Neuronal stem cell (in vitro differentiated cells): ENCODE measurements at regions not wholly inside any gene's neighbourhood (a gene's known extent, or its start where the extent isn't known, plus 50 kb on each side); places are given as distances from the start of the nearest gene placed in this dataset.

Experiments used
- DNase-seq: peaks from one replicate; pipeline ENCODE4 v3.0.0-alpha.2; 2013; ENCODE audit warnings: low spot score
- H2AFZ ChIP-seq: one replicate; pipeline ENCODE4 v1.6.1; 2013; ENCODE audit warnings: mild to moderate bottlenecking, low read length, inconsistent platforms
- H2AK5ac ChIP-seq: 2 replicates; pipeline ENCODE4 v1.6.1; 2013; ENCODE audit warnings: low read depth, mild to moderate bottlenecking, inconsistent platforms, low read length, moderate library complexity, mixed read lengths
- H2BK120ac ChIP-seq: 2 replicates; pipeline ENCODE4 v1.6.1; 2013; ENCODE audit warnings: low read depth, mild to moderate bottlenecking, inconsistent platforms, low read length, moderate library complexity, mixed read lengths
- H2BK12ac ChIP-seq: one replicate; pipeline ENCODE4 v1.6.1; 2013; ENCODE audit warnings: low read length, inconsistent platforms
- H2BK15ac ChIP-seq: 2 replicates; pipeline ENCODE4 v1.6.1; 2013; ENCODE audit warnings: mild to moderate bottlenecking, low read length, inconsistent platforms, mixed read lengths
- H2BK5ac ChIP-seq: one replicate; pipeline ENCODE4 v1.6.1; 2013; ENCODE audit warnings: inconsistent platforms, mild to moderate bottlenecking, low read length, moderate library complexity
- H3K14ac ChIP-seq: one replicate; pipeline ENCODE4 v1.6.1; 2013; ENCODE audit warnings: low read length, inconsistent platforms
- H3K18ac ChIP-seq: 2 replicates; pipeline ENCODE4 v1.6.1; 2013; ENCODE audit warnings: low read length, inconsistent platforms
- H3K23ac ChIP-seq: 2 replicates; pipeline ENCODE4 v1.6.1; 2013; ENCODE audit warnings: low read depth, mild to moderate bottlenecking, mixed read lengths, low read length, inconsistent platforms; ENCODE audit not compliant: poor library complexity
- H3K27ac ChIP-seq: replicated peaks from 3 replicates; pipeline ENCODE4 v1.5.1; 2013; ENCODE audit warnings: low read length, inconsistent platforms
- H3K27me3 ChIP-seq, 3 experiments: 2 replicates each; pipeline ENCODE4 v1.6.1; 2013; ENCODE audit warnings: low read length in 3 of 3, mild to moderate bottlenecking in 2 of 3, inconsistent platforms in 1 of 3, low read depth in 1 of 3, mixed read lengths in 1 of 3, moderate library complexity in 1 of 3; ENCODE audit not compliant: control insufficient read depth in 3 of 3, insufficient read depth in 3 of 3
- H3K36me3 ChIP-seq, 2 donors: replicated peaks in 1 of 2; 2 replicates each; pipeline ENCODE4 v1.6.1; 2013; ENCODE audit warnings: low read length in 2 of 2; ENCODE audit not compliant: control insufficient read depth in 2 of 2, insufficient read depth in 2 of 2
- H3K4ac ChIP-seq: 2 replicates; pipeline ENCODE4 v1.6.1; 2013; ENCODE audit warnings: inconsistent platforms, mild to moderate bottlenecking, low read length, moderate library complexity
- H3K4me1 ChIP-seq, 2 donors: 1 replicate in 1 of 2; 2 replicates in 1 of 2; pipeline ENCODE4 v1.6.1; 2013; ENCODE audit warnings: low read length in 2 of 2, low read depth in 1 of 2; ENCODE audit not compliant: control insufficient read depth in 2 of 2, insufficient read depth in 1 of 2
- H3K4me2 ChIP-seq: one replicate; pipeline ENCODE4 v1.6.1; 2013; ENCODE audit warnings: mild to moderate bottlenecking, low read length, inconsistent platforms; ENCODE audit not compliant: insufficient read depth, poor library complexity, severe bottlenecking
- H3K4me3 ChIP-seq, 2 donors: 2 replicates each; pipeline ENCODE4 v1.5.1; 2013; ENCODE audit warnings: low read length in 2 of 2, mild to moderate bottlenecking in 2 of 2, inconsistent platforms in 1 of 2, moderate library complexity in 1 of 2
- H3K79me1 ChIP-seq: one replicate; pipeline ENCODE4 v1.6.1; 2013; ENCODE audit warnings: low read depth, mild to moderate bottlenecking, inconsistent platforms, low read length, moderate library complexity
- H3K9ac ChIP-seq: one replicate; pipeline ENCODE4 v1.6.1; 2013; ENCODE audit warnings: mild to moderate bottlenecking, low read depth, low read length, inconsistent platforms; ENCODE audit not compliant: poor library complexity
- H3K9me3 ChIP-seq, 2 donors: replicated peaks in 1 of 2; 2 replicates each; pipeline versions ENCODE3 to v1.6.1; 2013; ENCODE audit warnings: low read length in 2 of 2, mild to moderate bottlenecking in 2 of 2, inconsistent platforms in 1 of 2, low read depth in 1 of 2, mixed read lengths in 1 of 2, moderate library complexity in 1 of 2; ENCODE audit not compliant: control insufficient read depth in 2 of 2, insufficient read depth in 1 of 2
- H4K8ac ChIP-seq: one replicate; pipeline ENCODE4 v1.6.1; 2013; ENCODE audit warnings: low read depth, mild to moderate bottlenecking, inconsistent platforms, low read length, moderate library complexity
- H4K91ac ChIP-seq: one replicate; pipeline ENCODE4 v1.6.1; 2013; ENCODE audit warnings: low read length, low read depth, mild to moderate bottlenecking, inconsistent platforms; ENCODE audit not compliant: poor library complexity
- WGBS, 2 donors: extraction: QIAGEN DNeasy Blood & Tissue Kit; methylation state at CpG; one replicate each; pipeline ENCODE4 v1.1.7; 2013; ENCODE audit warnings: missing lambda C conversion rate in 2 of 2, mixed read lengths in 1 of 2; ENCODE audit not compliant: insufficient read length in 2 of 2, insufficient replicate concordance in 1 of 2; ENCODE audit errors: extremely low coverage in 2 of 2; 5-methylcytosine and 5-hydroxymethylcytosine counted together

DNA sequence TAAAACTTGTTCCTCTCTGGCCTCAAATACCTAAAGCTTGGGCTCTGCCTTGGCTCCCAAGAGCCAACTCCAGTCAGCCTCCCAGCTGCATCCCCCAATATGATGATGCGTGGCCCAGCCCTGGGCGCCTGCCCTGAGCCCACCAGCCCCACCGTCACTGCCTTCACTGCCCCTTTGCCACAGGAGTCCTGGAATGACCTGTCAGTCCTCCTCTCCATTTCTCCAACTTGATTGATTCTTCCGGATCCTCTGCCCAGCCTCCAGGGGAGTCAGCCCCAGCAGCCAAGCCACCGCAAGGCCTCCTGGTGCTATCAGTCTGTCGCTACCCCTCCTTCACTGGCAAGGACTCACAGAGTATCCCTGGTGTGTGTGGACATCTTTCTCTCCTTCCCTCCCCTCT is 96.7 kb upstream of the PMEPA1 start:
- no peak for DNase-seq
- no peak overlapping the region for H2BK120ac ChIP-seq
- H3K27me3 ChIP-seq = peaks cover 0 to 10% (median 0%) of the 10 kb centered on the region in 3 experiments
- no peak overlapping the region for H3K4me2 ChIP-seq
- H2BK12ac ChIP-seq = no peak overlapping the region
- H3K9me3 ChIP-seq = no peaks in the 10 kb centered on the region
- H2BK15ac ChIP-seq = peak overlapping the region; percentile 26
- H4K8ac ChIP-seq = no peak overlapping the region
- peak overlapping the region; percentile 10 for H2BK5ac ChIP-seq
- WGBS, 2 donors = no CpG with 5 or more reads among the region's 6 CpGs
- no peak overlapping the region for H3K9ac ChIP-seq
- H3K27ac ChIP-seq = no peak overlapping the region
- H3K4me1 ChIP-seq = peaks cover 0 to 16% of the 10 kb centered on the region in 2 donors
- H3K14ac ChIP-seq = peak overlapping the region; percentile 4
- H3K79me1 ChIP-seq = peaks cover 2% of the 10 kb centered on the region
- no peak overlapping the region for H4K91ac ChIP-seq
- peak overlapping the region; percentile 20 for H2AK5ac ChIP-seq
- no peaks in the 10 kb centered on the region for H3K36me3 ChIP-seq
- H3K4ac ChIP-seq = no peak overlapping the region
- H3K4me3 ChIP-seq = no peak overlapping the region
- no peak overlapping the region for H2AFZ ChIP-seq
- no peak overlapping the region for H3K23ac ChIP-seq
- peak overlapping the region; percentile 3 for H3K18ac ChIP-seq

DNA sequence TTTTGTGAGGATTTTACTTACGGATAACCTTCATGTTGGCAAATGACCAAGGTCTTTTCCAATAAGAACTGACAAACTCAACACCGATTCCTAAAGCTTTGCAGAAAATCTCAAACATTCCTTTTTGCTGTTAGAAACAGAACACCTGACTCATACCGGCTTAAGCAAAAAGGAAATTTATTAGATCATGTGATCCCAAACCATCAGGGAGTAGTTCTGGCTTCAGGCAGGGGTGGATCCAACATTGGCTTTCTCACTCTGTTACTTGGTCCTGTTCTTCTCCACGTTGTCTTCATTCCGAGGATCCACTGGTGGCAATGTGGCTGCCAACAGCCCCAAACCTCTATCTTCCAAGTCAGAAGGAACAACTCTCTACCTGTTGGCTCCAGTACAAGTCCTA is 95.9 kb upstream of the PMEPA1 start:
- Histone ChIP-seq H3K18ac (no peak overlapping the region), H3K27ac (no peak overlapping the region), H2AK5ac (no peak overlapping the region), H3K36me3 (no peaks in the 10 kb centered on the region), H3K4ac (no peak overlapping the region), H2BK120ac (no peak overlapping the region), H2BK5ac (no peak overlapping the region), H2BK12ac (no peak overlapping the region), H3K9ac (no peak overlapping the region), H3K9me3 (no peaks in the 10 kb centered on the region), H4K91ac (no peak overlapping the region), H3K79me1 (peaks cover 2% of the 10 kb centered on the region), H3K27me3 (peaks cover 0 to 6% (median 0%) of the 10 kb centered on the region in 3 experiments), H2AFZ (no peak overlapping the region), H2BK15ac (no peak overlapping the region), H3K14ac (no peak overlapping the region), H3K4me3 (no peak overlapping the region), H3K4me1 (peaks cover 0 to 9% of the 10 kb centered on the region in 2 donors), H4K8ac (no peak overlapping the region), H3K23ac (no peak overlapping the region), H3K4me2 (no peak overlapping the region)
- DNase-seq = no peak
- no CpG with 5 or more reads among the region's 5 CpGs for WGBS, 2 donors

DNA sequence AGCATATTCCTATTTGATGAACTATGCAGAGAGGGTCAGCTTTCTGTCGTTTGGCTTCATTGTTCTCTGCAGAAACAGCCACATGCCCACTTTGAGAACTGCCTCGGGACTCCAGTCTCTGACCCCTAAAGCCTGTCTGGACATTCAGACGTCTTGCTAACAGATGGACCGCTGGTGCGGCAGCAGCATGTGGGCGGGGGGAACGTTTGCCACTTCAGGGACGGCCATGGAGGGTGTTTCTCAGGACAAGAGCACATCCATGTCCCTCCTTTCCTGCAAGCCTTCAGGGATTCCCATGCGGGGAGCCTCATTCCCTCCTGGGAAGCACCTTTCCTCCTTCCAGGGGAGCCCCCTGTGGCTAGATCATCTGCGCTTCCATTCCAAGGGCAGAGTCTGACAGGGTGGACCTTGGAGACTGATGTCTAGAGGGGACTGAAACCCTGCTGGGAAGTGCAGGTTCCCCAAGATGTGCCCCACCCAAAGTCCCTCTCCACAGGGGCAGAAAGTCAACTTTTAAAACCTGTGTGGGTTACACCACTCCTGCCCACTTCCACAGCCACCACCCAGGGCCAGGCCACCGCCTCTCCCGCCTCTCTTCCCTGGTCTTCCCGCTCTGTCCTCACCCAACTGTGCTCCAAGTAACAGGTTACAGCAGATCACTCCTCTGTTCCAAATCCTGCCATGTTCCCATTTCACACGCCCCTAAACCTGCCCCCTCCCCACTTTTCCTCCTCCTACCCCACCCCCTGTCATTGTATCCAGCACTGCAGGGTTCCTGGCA is 94.8 kb upstream of the PMEPA1 start:
- H3K36me3 ChIP-seq = no peaks in the 10 kb centered on the region
- H3K9ac ChIP-seq = no peak overlapping the region
- H3K18ac ChIP-seq = no peak overlapping the region
- no peaks in the 10 kb centered on the region for H3K79me1 ChIP-seq
- no peak overlapping the region for H2BK120ac ChIP-seq
- no CpG with 5 or more reads among the region's 14 CpGs for WGBS, 2 donors
- H3K4ac ChIP-seq = no peak overlapping the region
- H3K27ac ChIP-seq = no peak overlapping the region
- H3K14ac ChIP-seq = no peak overlapping the region
- no peaks in the 10 kb centered on the region for H3K9me3 ChIP-seq
- H2BK12ac ChIP-seq = no peak overlapping the region
- H3K27me3 ChIP-seq = peaks cover 0 to 12% (median 0%) of the 10 kb centered on the region in 3 experiments
- H2AK5ac ChIP-seq = peak overlapping the region; percentile 32
- no peak overlapping the region for H3K4me2 ChIP-seq
- peaks cover 0 to 5% of the 10 kb centered on the region in 2 donors for H3K4me1 ChIP-seq
- no peak overlapping the region for H4K91ac ChIP-seq
- H4K8ac ChIP-seq = no peak overlapping the region
- H2BK15ac ChIP-seq = no peak overlapping the region
- no peak for DNase-seq
- H3K4me3 ChIP-seq = no peak overlapping the region
- H2BK5ac ChIP-seq = no peak overlapping the region
- no peak overlapping the region for H3K23ac ChIP-seq
- H2AFZ ChIP-seq = no peak overlapping the region

DNA sequence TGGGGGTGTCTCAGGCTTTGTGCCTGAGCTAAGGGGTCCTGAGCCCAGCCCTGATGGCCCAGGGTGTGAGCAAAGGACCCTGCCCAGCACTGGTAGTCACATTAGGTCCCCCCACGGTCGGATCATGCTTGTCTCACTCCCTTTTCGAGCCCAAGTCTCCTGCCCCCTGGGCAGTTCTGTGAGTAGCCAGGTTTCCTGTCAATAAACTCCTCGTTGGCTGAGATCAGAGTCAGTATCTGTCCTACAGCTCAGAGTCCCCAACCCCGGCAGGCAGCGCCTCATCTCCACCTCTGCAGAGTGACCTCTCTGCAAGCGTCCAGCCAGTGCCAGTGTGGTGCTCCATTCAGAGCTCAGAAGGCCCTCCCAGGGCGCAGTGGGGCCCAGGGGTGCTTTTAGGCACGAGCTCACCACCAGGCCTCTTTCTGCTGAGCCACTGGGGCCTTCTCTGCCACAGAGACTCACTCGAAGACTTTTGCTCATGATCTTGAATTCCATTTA is 93.7 kb upstream of the PMEPA1 start:
- H3K4me1 ChIP-seq = peaks cover 0 to 5% of the 10 kb centered on the region in 2 donors
- no peak overlapping the region for H2BK15ac ChIP-seq
- H2AK5ac ChIP-seq = peak overlapping the region; percentile 44
- no peak overlapping the region for H4K91ac ChIP-seq
- H3K14ac ChIP-seq = no peak overlapping the region
- no peaks in the 10 kb centered on the region for H3K36me3 ChIP-seq
- H4K8ac ChIP-seq = no peak overlapping the region
- H2BK12ac ChIP-seq = peak overlapping the region; percentile 14
- peak overlapping the region; percentile 9 for H3K18ac ChIP-seq
- H2BK5ac ChIP-seq = peak overlapping the region; percentile 43
- no peak overlapping the region for H3K4me2 ChIP-seq
- H2AFZ ChIP-seq = no peak overlapping the region
- H3K4ac ChIP-seq = no peak overlapping the region
- H3K79me1 ChIP-seq = no peaks in the 10 kb centered on the region
- no peak overlapping the region for H3K9ac ChIP-seq
- no CpG with 5 or more reads among the region's 10 CpGs for WGBS, 2 donors
- DNase-seq = no peak
- H3K27me3 ChIP-seq = peaks cover 0 to 8% (median 0%) of the 10 kb centered on the region in 3 experiments
- H3K27ac ChIP-seq = no peak overlapping the region
- H2BK120ac ChIP-seq = no peak overlapping the region
- H3K23ac ChIP-seq = no peak overlapping the region
- no peak overlapping the region for H3K4me3 ChIP-seq
- no peaks in the 10 kb centered on the region for H3K9me3 ChIP-seq
